Caco-2 (cell line): ENCODE measurements at regions not wholly inside any gene's neighbourhood (a gene's known extent, or its start where the extent isn't known, plus 50 kb on each side); places are given as distances from the start of the nearest gene placed in this dataset.

Experiments used
- BruUV-seq: library from RNA; stranded (reverse); fragments of 400-500 nt; replicated peaks from 2 replicates; lab custom pipeline; 2021; lab: Mats Ljungman, UMichigan
- CTCF ChIA-PET: fragments of 300-600 bp; sonication (Branson Sonifier 250); formaldehyde crosslinking; loops from one replicate; lab custom pipeline; 2022; ENCODE audit warnings: antibody characterized with exemption; lab: Charles Lee
- POLR2A ChIA-PET: fragments of 300-600 bp; sonication (Branson Sonifier 250); formaldehyde crosslinking; loops from one replicate; lab custom pipeline; 2022; ENCODE audit warnings: antibody characterized with exemption; lab: Charles Lee
- DNase-seq, 2 experiments: peaks; one replicate each; pipeline versions ENCODE4 v3.0.0 to v3.0.0-alpha.2; 2020 to 2022
- H3K27me3 ChIP-seq: replicated peaks from 2 replicates; pipeline ENCODE4 v1.6.0; 2011; ENCODE audit warnings: low read length; ENCODE audit not compliant: control insufficient read depth, insufficient read depth
- H3K36me3 ChIP-seq: 2 replicates; pipeline ENCODE4 v1.5.1; 2011; ENCODE audit warnings: low read length; ENCODE audit not compliant: control insufficient read depth, insufficient read depth
- H3K4me1 ChIP-seq: fragments of 250-450 bp; sonication (Bioruptor Pico); 2 replicates; pipeline ENCODE4 v1.5.1; 2020; ENCODE audit warnings: mild to moderate bottlenecking
- H3K4me3 ChIP-seq: 2 replicates; pipeline ENCODE4 v1.5.1; 2011; ENCODE audit warnings: low read depth, mild to moderate bottlenecking, control low read depth, low read length
- H3K9me3 ChIP-seq: fragments of 250-450 bp; sonication (Bioruptor Pico); 2 replicates; pipeline ENCODE4 v1.5.1; 2020; ENCODE audit warnings: mild to moderate bottlenecking, moderate library complexity
- H3K27ac Mint-ChIP-seq: one replicate; pipeline ENCODE4 v1.8.0; 2022; ENCODE audit warnings: mixed read lengths; ENCODE audit not compliant: unreplicated experiment
- H3K27me3 Mint-ChIP-seq: one replicate; pipeline ENCODE4 v1.8.0; 2022; ENCODE audit warnings: mixed read lengths; ENCODE audit not compliant: insufficient read depth, unreplicated experiment
- H3K36me3 Mint-ChIP-seq: one replicate; pipeline ENCODE4 v1.8.0; 2022; ENCODE audit warnings: mild to moderate bottlenecking, mixed read lengths; ENCODE audit not compliant: insufficient read depth, unreplicated experiment
- H3K4me1 Mint-ChIP-seq: one replicate; pipeline ENCODE4 v1.8.0; 2022; ENCODE audit warnings: low read depth, mixed read lengths; ENCODE audit not compliant: unreplicated experiment
- H3K4me3 Mint-ChIP-seq: one replicate; pipeline ENCODE4 v1.8.0; 2022; ENCODE audit warnings: mild to moderate bottlenecking, moderate library complexity, mixed read lengths; ENCODE audit not compliant: unreplicated experiment
- H3K9me3 Mint-ChIP-seq: one replicate; pipeline ENCODE4 v1.8.0; 2022; ENCODE audit warnings: mixed read lengths; ENCODE audit not compliant: unreplicated experiment
- CTCF ChIP-seq, 2 experiments: fragments of 200-600 bp in 1 of 2; IDR thresholded peaks; 1 replicate in 1 of 2; 2 replicates in 1 of 2; pipeline versions ENCODE4 v1.5.1 to v1.8.0; 2011 to 2022; ENCODE audit warnings: antibody characterized with exemption in 1 of 2, control low read depth in 1 of 2, inconsistent platforms in 1 of 2, low read depth in 1 of 2, low read length in 1 of 2, mild to moderate bottlenecking in 1 of 2, moderate library complexity in 1 of 2; ENCODE audit not compliant: insufficient read depth in 1 of 2, severe bottlenecking in 1 of 2, unreplicated experiment in 1 of 2
- intact Hi-C: fragments of 100-400 bp; cut with micrococcal nuclease; formaldehyde crosslinking; loops from one replicate; pipeline ENCODE4 v1.10.0; 2022; ENCODE audit not compliant: unreplicated experiment

DNA sequence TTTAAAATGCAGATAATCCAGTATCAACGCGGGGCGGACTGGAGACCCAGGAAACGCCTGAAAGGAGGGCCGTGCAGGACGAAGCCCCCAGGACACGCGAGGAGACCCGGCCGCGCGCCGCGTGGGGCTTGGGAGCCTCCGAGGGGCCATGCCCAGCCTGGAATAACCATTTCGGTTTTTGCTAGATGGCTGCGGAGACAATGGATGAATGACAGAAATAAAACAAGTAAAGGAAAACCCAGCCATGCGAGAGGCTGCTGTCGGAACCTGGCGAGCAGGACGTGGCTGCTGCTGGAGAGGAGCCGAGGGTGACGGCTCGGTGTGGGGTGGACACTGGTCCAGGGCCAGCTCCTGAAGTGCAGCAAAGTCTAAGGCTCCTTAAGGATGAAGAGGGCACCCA is 227.2 kb upstream of the ADARB2 start:
- H3K4me1 Mint-ChIP-seq, result no peaks in the 10 kb centered on the region
- no TSS peak for BruUV-seq
- no peak overlapping the region for H3K27ac Mint-ChIP-seq
- ChIA-PET POLR2A (no interaction called here), CTCF (no interaction called here)
- no peak overlapping the region for H3K4me3 Mint-ChIP-seq
- H3K36me3 ChIP-seq, result no peaks in the 10 kb centered on the region
- no peaks in the 10 kb centered on the region for H3K36me3 Mint-ChIP-seq
- no peaks in the 10 kb centered on the region for H3K9me3 ChIP-seq
- no peak for TF ChIP-seq CTCF (IDR thresholded peaks at IDR 0.05; ENCODE audit: insufficient read depth in 1 of 2, low read depth in 1 of 2, low read length in 1 of 2, severe bottlenecking in 1 of 2, unreplicated experiment in 1 of 2)
- no peaks in the 10 kb centered on the region for H3K9me3 Mint-ChIP-seq
- DNase-seq, result no peak
- intact Hi-C loops, result no loop called here
- H3K4me1 ChIP-seq, result no peaks in the 10 kb centered on the region
- peaks cover 20% of the 10 kb centered on the region for H3K27me3 Mint-ChIP-seq
- H3K27me3 ChIP-seq, result no peaks in the 10 kb centered on the region
- no peak overlapping the region for H3K4me3 ChIP-seq

GRCh38 chr10:1963341-1963740 is 226.0 kb upstream of the ADARB2 start:
- Histone ChIP-seq H3K36me3 (no peaks in the 10 kb centered on the region), H3K4me1 (no peaks in the 10 kb centered on the region), H3K9me3 (no peaks in the 10 kb centered on the region), H3K27me3 (no peaks in the 10 kb centered on the region), H3K4me3 (no peak overlapping the region)
- intact Hi-C loops, result no loop called here
- H3K9me3 Mint-ChIP-seq, result no peaks in the 10 kb centered on the region
- TF ChIP-seq CTCF (IDR thresholded peaks at IDR 0.05; ENCODE audit: insufficient read depth in 1 of 2, low read depth in 1 of 2, low read length in 1 of 2, severe bottlenecking in 1 of 2, unreplicated experiment in 1 of 2), result no peak
- no peak overlapping the region for H3K4me3 Mint-ChIP-seq
- ChIA-PET POLR2A (no interaction called here), CTCF (no interaction called here)
- H3K4me1 Mint-ChIP-seq, result no peaks in the 10 kb centered on the region
- H3K27ac Mint-ChIP-seq, result no peak overlapping the region
- H3K36me3 Mint-ChIP-seq, result no peaks in the 10 kb centered on the region
- peaks cover 22% of the 10 kb centered on the region for H3K27me3 Mint-ChIP-seq
- no peak for DNase-seq
- no TSS peak for BruUV-seq

GRCh38 chr10:1961989-1962388 is 224.7 kb upstream of the ADARB2 start:
- peak in 1 of 2 experiments; percentile 59 for TF ChIP-seq CTCF (IDR thresholded peaks at IDR 0.05; ENCODE audit: insufficient read depth in 1 of 2, low read depth in 1 of 2, low read length in 1 of 2, severe bottlenecking in 1 of 2, unreplicated experiment in 1 of 2)
- H3K4me1 Mint-ChIP-seq, result no peaks in the 10 kb centered on the region
- no peak overlapping the region for H3K27ac Mint-ChIP-seq
- Histone ChIP-seq H3K9me3 (no peaks in the 10 kb centered on the region), H3K4me1 (no peaks in the 10 kb centered on the region), H3K36me3 (no peaks in the 10 kb centered on the region), H3K27me3 (no peaks in the 10 kb centered on the region), H3K4me3 (no peak overlapping the region)
- no peaks in the 10 kb centered on the region for H3K36me3 Mint-ChIP-seq
- no TSS peak for BruUV-seq
- H3K4me3 Mint-ChIP-seq, result no peak overlapping the region
- peak in 1 of 2 experiments; percentile 37 for DNase-seq
- intact Hi-C loops, result no loop called here
- ChIA-PET POLR2A (no interaction called here), CTCF (no interaction called here)
- no peaks in the 10 kb centered on the region for H3K9me3 Mint-ChIP-seq
- H3K27me3 Mint-ChIP-seq, result peaks cover 24% of the 10 kb centered on the region
